HG02885 (cell line): ENCODE measurements at regions not wholly inside any gene's neighbourhood (a gene's known extent, or its start where the extent isn't known, plus 50 kb on each side); places are given as distances from the start of the nearest gene placed in this dataset.
"Not testable (repeated sequence)": the region's sequence is repeated elsewhere in the genome, so short reads cannot be mapped to it uniquely, and the experiment has no call there.

Experiments
- ATAC-seq: cut with Tn5 transposase; IDR thresholded peaks from one replicate; pipeline ENCODE4 v1.9.1; 2021; ENCODE audit warnings: mild to moderate bottlenecking; ENCODE audit not compliant: unreplicated experiment, poor library complexity

DNA sequence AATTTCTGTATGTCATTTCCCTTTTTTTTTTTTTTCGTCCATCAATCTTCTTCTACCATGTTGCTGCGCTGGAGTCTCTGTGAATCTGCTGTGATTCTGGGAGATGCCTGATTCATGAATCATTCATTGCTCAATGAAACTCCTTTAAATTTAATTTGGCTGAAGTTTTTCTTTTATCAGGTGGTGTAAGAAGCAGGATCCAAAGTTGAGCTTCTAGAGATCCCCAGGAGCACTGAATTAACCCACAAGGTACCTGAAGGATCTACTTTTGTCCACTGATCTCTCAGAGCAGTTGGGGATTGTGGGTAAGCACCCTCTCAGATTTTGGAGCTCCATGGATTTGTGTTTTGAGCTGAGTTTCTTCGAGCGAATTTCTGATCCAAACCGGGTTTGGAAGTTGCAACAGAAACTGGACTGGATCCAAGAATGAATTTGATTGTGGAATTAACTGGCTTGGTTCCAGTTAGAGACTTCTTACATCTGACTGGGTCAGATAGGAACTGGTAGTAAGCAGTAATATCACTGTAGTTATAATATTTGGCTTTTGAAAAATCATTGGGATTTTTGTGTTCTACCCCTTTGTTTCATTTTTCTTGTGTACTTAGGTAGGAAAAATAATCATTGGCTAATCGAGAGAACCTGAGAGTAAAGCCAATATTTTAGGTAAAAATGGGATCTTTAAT, 447.8 kb upstream of the TOM1L1 start:
- ATAC-seq = no peak

DNA sequence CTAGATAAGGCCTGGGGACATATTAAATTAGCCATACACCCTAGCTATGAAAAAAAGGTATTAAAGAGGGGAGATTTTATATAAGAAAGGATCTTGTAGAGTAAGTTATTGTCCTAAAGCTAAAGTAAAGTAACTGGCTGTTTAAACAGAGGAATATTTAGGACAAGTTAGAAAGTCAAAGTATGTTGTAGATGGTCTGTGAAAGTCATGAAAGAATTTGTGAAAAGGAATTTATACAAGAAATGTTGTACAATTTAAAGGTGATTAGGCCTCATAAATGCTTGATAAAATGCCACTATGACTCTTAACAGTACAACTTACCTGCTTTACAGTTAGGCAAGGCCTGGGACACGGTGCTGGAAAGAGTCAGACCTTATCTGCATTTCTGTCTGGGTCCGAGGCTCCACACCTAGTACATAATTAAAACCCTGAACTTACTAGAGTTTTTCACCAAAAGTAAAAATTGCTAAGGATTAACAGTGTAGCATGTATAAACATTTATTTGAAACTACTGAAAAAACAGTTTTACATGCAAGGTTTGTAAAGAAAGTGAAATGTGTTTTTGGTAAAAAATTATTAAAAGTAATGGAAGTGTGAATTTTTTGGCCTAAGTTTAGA, 445.3 kb upstream of the TOM1L1 start:
- no peak for ATAC-seq

DNA sequence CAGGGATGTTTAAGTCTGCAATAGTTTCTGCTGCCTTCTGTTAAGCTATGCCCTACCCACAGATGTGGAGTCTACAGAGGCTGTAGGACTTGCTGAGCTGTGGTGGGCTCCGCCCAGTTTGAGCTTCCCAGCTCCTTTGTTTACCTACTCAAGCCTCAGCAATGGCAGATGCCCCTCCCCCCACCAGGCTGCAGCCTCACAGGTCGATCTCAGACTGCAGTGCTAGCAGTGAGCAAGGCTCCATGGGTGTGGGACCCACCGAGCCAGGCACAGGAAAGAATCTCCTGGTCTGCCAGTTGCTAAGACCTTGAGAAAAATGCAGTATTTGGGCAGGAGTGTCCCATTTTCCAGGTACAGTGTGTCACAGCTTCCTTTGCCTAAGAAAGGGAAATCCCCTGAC, 435.2 kb upstream of the TOM1L1 start:
- not testable (repeated sequence) for ATAC-seq

DNA sequence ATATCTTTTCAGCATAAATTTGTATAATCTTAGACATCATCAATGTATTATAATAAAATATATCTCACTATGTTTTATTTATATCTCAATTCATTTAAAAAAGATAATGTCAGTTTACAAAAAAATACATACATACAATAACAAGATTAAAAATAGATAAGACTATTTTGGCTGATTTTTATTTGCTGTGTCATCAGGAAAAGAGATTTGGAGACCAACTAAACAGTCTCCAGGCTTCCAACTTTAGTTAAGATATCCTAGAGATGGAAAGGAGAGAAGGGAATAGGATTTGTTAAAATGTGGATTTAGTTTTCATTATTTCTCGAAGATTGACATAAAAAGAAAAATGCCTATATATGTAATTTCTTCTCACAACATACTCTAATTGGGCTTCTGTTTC, 433.8 kb upstream of the TOM1L1 start:
- ATAC-seq = no peak

DNA sequence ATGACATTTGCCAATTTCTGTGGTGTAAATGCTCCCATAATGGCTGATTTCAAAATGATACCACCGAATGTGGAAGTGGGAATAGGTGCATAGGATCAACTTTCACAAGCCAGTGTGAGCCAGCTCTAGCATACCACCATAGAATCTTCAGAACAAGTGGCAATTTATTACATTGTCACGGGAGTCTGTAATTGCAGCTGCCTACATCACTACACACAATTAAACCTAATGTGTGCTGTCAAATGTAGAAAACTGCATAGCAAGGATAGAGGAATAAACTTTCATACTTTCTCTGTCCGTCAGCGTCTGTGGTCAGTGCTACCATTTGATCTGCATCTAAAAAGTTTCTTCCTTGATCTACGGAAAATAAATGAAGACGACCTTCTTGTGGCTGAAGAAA, 417.8 kb upstream of the TOM1L1 start:
- no peak for ATAC-seq

DNA sequence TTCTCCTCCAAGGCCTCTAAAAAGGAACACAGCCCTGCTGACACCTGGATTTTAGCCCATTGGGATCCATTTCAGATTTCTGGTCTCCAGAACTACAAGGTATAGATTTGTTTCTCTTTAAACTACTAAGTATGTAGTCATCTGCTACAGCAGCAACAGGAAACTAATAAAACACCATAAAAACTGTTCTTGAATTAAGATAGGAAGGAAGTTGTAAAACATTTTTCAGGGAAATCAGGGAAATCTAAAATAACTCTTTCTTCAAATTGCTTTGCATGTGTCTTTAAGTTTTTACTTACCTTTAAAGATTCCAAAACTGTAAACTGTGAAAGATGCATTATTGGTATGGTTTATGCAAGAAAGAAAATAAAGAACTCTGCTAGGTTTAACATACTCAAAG, 407.0 kb upstream of the TOM1L1 start:
- ATAC-seq = no peak

DNA sequence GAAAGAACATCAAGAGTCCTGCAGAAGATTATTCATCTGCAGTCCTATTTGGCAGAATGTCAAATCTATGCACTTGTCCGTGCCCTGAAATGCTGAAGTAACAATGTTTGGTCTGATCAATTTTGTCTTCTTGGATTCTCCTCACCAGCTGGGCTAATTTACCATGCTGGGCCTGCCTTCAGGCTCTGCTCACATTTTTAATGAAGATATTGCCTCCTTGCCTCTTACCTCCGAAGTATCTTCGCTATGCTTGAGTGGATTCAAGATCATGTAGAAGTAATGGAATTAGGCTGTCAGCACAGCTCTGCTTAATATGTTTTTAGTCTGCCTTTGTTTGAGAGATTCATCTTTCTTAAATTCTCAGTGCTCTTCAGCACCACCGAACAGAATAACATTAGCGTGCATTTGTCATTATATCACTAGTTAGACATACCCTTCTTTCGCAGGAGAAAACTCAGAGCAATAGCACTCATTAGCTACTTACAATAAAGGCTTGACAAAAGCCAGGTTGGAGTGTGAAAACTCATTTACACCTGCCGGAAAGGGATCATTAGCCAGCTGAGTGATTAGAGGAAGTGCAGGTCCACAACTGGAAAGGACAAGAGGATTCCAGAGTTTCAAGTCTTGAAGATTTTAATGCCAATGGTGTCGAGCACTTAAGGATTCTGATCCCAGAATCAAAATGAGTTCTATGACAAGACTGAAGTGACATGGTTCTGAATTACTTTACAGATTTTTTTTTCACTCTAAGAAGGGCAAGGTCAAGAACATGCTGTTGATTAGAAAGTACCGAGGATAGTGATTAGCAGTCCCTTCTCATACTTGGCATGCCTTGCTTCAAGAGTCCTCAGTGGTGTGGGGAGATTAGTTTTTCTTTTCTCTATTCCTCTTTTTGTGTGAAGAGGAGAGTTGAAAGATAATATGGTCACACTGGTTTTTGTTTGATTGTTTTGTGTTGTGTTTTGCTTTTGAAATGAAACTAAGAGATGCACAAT, 405.6 kb upstream of the TOM1L1 start:
- no peak for ATAC-seq

DNA sequence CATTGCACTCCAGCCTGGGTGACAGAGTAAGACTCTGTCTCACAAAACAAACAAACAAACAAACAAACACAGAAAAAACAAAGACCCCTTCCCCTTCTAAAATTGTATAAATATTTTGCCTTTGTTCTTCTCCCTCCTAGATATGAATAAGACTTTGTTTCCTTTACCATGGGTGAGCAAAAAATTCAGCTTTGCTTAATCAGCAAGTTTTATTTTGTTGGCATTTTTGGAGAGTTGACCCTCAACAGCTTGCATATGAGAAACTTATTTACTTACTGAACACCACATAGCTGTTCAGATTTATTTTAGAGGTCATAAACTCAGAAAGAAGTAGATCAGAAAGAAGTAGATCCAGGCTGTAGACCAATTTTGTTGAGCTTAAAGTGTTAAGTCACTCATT, 395.2 kb upstream of the TOM1L1 start:
- no peak for ATAC-seq

DNA sequence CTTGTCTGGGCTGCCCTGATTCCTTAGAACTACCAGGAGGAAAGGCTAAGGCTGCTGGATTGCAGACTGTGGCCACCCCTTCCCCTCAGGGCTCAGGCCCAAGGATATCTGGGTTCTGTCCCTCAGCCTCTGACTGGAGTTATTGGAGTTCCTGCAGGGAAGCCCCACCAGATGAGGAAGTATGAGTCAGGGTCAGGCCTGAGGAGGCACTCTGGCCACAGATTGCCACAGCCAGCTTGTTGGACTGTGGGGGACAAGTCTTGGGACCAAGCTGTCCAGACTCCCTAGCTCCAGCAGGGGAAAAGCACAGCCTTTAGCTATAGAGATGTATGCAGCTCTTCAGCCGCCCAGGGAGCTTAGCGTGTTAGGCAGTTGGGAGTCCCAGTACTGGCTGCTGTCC, 381.9 kb upstream of the TOM1L1 start:
- ATAC-seq = no peak

DNA sequence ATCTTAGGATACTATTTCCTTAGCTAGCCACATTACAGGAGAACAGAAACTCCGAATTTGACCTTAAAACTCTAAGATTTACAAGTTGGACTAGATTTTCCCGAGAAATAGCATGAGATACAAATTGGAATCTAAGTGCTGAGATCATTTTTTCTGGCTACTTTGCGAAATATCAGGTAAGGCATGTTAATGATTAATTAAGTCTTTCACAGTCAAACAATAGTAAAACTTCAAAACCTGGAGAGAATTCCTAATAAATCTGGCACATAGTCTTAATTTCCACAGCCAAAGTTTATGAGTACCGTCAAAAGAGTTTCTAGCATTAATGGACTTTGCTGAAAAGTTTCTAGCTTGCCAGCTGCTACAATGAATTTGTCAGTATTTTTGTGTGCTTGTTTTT, 379.5 kb upstream of the TOM1L1 start:
- no peak for ATAC-seq

DNA sequence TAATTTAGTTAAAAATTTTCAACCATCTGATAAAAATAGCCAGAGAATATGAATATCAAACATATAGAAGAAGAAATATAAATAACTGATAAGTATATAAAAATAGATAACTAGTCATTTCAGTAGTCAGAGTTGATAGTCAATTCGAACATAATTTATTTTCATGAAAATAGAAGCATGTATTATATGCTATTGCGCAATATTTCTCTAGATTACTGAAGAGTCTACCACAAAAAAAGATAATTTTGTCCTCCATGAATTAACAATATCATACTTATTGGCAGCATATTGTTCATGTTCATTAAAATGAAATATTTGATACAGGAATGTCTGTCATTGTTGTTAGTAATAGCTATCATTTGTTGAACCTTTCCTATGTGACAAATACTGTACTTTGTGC, 376.2 kb upstream of the TOM1L1 start:
- no peak for ATAC-seq

DNA sequence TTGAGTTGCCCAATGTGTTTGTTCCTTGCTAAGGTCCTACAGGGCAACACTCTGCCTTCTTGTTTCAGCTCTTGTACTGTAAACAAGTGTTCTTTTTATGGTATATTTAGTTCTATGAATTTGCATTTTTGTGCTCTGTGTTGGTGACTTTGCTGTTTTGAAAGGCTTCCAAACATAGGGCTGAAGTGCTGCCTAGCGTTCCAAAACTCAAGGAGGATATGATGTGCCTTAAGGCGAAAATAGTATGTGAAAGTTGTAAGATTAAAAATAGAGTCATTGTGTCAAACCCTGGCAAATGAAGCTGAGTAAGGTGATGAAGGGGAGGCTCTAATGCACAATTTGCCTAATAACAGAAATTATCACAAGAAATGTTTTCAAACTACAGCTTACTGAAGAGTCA, 372.7 kb upstream of the TOM1L1 start:
- no peak for ATAC-seq

DNA sequence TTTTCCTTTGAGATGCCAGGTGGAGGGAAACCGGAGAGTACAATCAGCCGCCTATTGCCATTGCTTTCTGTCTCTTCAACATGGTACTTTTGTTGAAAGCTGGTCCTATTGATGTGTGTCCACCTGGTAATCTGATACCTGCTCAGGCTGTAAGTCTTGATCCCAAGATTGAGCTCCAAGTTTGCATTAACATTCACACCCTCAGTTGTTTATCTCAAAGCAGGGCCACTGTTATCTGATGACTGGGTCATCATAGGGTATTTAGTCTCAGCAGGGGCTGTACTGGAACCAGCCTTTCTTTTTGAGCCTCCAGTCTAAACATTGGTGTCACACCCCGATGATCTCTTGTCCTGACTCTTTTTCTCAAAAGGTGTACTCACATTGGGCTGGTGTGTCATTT, 370.3 kb upstream of the TOM1L1 start:
- ATAC-seq = no peak

DNA sequence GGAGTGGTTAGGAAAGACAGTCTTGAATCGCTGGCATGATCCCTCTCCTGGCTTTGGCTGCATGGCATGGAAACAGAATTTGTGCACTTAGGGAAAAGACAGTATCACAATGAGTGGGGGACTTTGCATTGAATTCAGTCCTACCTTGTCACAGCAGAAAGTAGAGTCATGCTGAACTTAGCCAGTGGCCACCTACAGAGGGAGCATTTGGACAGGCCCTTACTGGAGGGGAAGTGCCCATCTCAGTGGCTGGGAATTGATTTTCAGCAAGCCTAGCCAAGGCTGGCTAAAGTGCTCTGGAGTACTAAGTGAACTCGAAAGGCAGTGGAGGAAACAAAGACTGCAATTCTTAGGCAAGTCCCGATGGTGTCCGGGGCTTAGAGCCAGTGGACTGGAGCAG, 364.3 kb upstream of the TOM1L1 start:
- ATAC-seq = no peak

DNA sequence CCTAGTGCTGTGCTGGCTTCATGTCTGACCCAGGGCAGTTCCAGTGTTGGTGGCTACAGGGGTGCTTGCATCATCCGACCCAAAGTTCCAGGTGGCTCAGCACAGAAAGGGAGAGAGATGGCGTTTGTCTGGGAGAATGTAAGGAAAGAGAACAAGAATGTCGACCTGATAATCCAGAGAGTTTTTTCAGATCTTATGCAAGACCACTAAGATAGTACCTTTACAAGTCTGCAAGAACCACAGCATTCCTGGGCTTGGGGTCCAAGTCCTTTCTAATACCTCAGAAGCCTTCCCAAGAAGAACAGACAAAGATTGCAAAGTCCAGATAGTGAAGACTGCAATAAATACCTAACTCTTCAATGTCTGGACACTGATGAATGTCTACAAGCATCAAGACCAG, 363.0 kb upstream of the TOM1L1 start:
- ATAC-seq = no peak

DNA sequence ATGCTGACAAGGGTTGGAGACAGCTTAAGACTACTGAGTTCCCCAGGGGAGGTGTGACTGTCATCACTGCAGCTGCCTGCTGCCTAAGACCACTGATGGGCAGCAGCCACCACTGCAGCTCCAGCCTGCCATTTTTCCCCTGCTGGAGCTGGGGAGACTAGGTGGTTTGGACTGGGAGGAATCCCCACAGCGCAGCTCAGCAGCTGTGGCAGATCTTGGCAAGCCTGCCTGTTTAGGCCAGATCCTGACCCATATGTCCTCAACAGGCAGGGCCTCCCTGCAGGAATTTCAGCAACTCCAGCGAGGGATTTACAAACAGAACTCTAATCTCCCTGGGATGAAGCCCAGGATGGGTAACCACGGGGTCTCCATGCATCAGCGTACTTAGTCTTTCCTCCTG, 356.4 kb upstream of the TOM1L1 start:
- no peak for ATAC-seq

DNA sequence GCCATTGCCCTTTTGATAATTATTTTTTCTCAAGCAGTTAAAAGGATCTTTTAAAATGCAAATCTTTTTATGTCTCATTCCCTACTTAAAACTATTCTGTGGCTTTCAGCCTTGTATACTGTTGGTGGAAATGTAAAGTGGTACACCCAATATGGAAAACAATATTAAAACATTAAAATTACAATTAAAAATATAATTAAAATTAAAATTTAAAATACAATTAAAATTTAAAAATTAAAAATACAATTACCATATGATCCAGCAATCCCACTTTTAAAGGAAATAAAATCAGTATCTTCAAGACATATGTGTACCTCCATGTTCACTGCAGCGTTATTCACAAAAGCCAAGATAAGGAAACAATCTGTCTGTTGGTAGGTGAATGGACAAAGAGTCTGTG, 340.8 kb upstream of the TOM1L1 start:
- no peak for ATAC-seq

DNA sequence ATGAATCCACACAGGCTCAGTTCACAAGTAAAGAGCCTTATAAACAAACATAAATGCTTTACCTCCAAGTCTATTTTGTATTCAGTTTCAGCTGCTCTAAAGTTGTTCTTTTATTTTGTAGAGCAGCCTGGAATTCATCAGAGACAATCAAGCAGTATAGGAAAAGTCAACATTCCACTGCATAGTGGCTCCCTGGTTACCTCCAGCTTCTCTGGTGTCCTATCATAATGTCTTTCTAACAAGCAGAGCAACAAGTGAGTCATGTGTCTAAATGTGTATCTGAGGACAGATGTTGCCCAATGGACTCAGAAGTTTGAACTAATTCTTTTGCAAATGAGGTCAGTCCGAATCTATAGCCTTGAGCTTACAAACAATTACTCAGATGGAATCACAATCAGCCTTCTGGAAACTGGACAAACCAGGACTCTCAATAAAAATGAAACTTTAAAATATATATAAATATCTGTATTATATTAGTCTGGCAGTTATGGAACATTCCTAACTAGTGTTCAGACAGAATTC, 292.0 kb upstream of the TOM1L1 start:
- ATAC-seq = no peak

DNA sequence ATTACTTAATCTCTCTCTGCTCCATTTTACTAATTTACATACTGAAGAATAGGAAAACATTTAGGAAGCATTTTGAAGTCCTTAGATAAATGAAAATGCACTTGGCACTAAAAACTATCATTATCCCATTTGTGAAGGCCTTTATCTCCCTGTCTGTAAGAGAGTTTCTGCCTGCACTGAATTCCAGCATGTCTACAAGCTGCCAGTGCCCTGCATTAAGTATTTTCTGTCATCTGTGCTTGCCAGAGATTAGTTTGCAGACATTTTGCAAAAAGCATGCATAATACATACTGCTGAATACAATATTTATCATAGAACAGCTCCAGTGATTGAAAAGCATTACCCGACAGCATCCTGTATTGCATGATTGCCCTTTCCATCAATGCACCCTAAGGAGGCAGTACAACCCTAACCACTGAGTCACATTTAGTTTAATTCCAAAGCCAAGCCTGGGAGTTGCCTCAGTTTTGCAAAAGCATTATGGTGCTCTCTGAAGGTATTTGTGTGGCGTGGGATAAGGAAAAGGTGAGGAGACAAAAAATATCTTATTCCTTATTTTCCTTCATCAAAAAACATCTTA, 280.2 kb upstream of the TOM1L1 start:
- ATAC-seq = no peak

DNA sequence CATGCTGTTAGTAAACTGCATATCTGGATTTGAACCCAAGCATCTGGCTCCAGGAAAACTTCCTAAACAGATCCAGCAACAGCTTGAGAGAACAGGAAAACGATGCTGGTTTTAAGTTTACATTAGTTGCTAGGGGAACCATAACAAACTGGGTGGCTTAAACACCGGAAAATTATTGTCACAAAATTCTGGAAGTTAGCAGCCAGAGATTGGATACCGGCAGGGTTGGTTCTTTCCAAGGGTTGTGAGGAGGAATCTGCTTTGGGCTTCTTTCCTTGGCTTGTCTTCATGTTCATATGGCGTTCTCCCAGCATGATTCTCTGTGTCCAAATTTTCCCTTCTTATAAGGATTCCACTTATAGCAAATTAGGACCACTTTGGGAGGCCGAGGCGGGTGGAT, 276.9 kb upstream of the TOM1L1 start:
- ATAC-seq = no peak
